Panc1 (cell line): ENCODE measurements at regions not wholly inside any gene's neighbourhood (a gene's known extent, or its start where the extent isn't known, plus 50 kb on each side); places are given as distances from the start of the nearest gene placed in this dataset.

ENCODE experiments used
- ATAC-seq: fragments of 200-7000 bp; cut with Tn5 transposase; 2 replicates; pipeline ENCODE4 v1.9.1; 2020; ENCODE audit warnings: mild to moderate bottlenecking, moderate library complexity
- BruUV-seq: library from RNA; stranded (reverse); fragments of 400-500 nt; replicated peaks from 2 replicates; lab custom pipeline; 2021; lab: Mats Ljungman, UMichigan
- CTCF ChIA-PET: fragments of 300-600 bp; sonication (Branson Sonifier 250); formaldehyde crosslinking; loops from one replicate; lab custom pipeline; 2022; ENCODE audit warnings: antibody characterized with exemption; lab: Charles Lee
- POLR2A ChIA-PET: fragments of 300-600 bp; sonication (Branson Sonifier 250); formaldehyde crosslinking; loops from one replicate; lab custom pipeline; 2022; ENCODE audit warnings: antibody characterized with exemption; lab: Charles Lee
- DNase-seq: peaks from one replicate; pipeline ENCODE4 v3.0.0-alpha.2; 2010; ENCODE audit warnings: low read depth, low spot score
- H3K27ac ChIP-seq: 2 replicates; pipeline ENCODE4 v1.5.1; 2011; ENCODE audit warnings: mild to moderate bottlenecking, low read length, inconsistent platforms
- H3K27me3 ChIP-seq: fragments of 200-500 bp; sonication (Bioruptor generic); 2 replicates; pipeline ENCODE4 v1.6.0; 2014; ENCODE audit warnings: low read length, inconsistent platforms; ENCODE audit not compliant: control insufficient read depth, insufficient read depth
- H3K36me3 ChIP-seq: fragments of 200-500 bp; sonication (Bioruptor generic); 2 replicates; pipeline ENCODE4 v1.5.1; 2014; ENCODE audit warnings: inconsistent platforms, mild to moderate bottlenecking, low read length, moderate library complexity; ENCODE audit not compliant: control insufficient read depth, insufficient read depth
- H3K4me1 ChIP-seq: 2 replicates; pipeline ENCODE4 v1.5.1; 2011; ENCODE audit warnings: inconsistent platforms, mild to moderate bottlenecking, low read length, moderate library complexity; ENCODE audit not compliant: control insufficient read depth, insufficient read depth
- H3K4me3 ChIP-seq, 2 experiments: 2 replicates each; pipeline ENCODE4 v1.5.1; 2011 to 2012; ENCODE audit warnings: low read depth in 2 of 2, low read length in 2 of 2, mild to moderate bottlenecking in 2 of 2, inconsistent platforms in 1 of 2, moderate library complexity in 1 of 2
- H3K9me3 ChIP-seq: fragments of 200-500 bp; sonication (Bioruptor generic); 2 replicates; pipeline ENCODE4 v1.5.1; 2014; ENCODE audit warnings: low read depth, mild to moderate bottlenecking, inconsistent platforms, low read length, moderate library complexity; ENCODE audit not compliant: control insufficient read depth, insufficient read depth
- CTCF ChIP-seq: fragments of 450-650 bp; IDR thresholded peaks from 2 replicates; pipeline ENCODE4 v1.5.1; 2017; ENCODE audit warnings: mild to moderate bottlenecking
- POLR2AphosphoS5 ChIP-seq: IDR thresholded peaks from 2 replicates; pipeline ENCODE4 v1.6.1; 2012; ENCODE audit warnings: mild to moderate bottlenecking, low read depth, low read length, moderate library complexity
- REST ChIP-seq, 2 experiments: IDR thresholded peaks; 2 replicates each; pipeline ENCODE4 v1.6.1; 2011 to 2012; ENCODE audit warnings: low read depth in 2 of 2, control low read depth in 1 of 2, low read length in 1 of 2, mild to moderate bottlenecking in 1 of 2, moderate library complexity in 1 of 2; ENCODE audit not compliant: insufficient read depth in 1 of 2
- SIN3A ChIP-seq: IDR thresholded peaks from 2 replicates; pipeline ENCODE4 v1.6.1; 2012; ENCODE audit warnings: low read depth, mild to moderate bottlenecking, low read length, moderate library complexity, borderline replicate concordance; ENCODE audit not compliant: insufficient read depth
- TCF7L2 ChIP-seq: IDR thresholded peaks from 2 replicates; pipeline ENCODE4 v1.6.1; 2011; ENCODE audit warnings: mild to moderate bottlenecking, low read depth, low read length, inconsistent platforms
- in situ Hi-C: cut with HindIII; loops from 2 replicates; pipeline ENCODE4 v1.10.0; 2016; ENCODE audit warnings: low sequenced_read_pairs, low pct_unique_long_range_greater_than_20kb
- intact Hi-C: fragments of 100-400 bp; cut with micrococcal nuclease; formaldehyde crosslinking; loops from one replicate; pipeline ENCODE4 v1.10.0; 2022; ENCODE audit not compliant: unreplicated experiment

GRCh38 chr1:17986156-17986555 lies 121.4 kb upstream of the IGSF21 start:
- no peak for TF ChIP-seq POLR2AphosphoS5
- no peak for TF ChIP-seq REST (IDR thresholded peaks at IDR 0.05; ENCODE audit: insufficient read depth in 1 of 2, low read depth in 2 of 2, low read length in 1 of 2)
- no peak for TF ChIP-seq TCF7L2
- TF ChIP-seq CTCF = no peak
- TF ChIP-seq SIN3A = no peak
- peaks cover 2% of the 10 kb centered on the region for H3K27me3 ChIP-seq
- H3K9me3 ChIP-seq = no peaks in the 10 kb centered on the region
- CTCF ChIA-PET = no interaction called here
- H3K4me3 ChIP-seq = no peak overlapping the region
- no peaks in the 10 kb centered on the region for H3K4me1 ChIP-seq
- intact Hi-C loops = loop anchor here (10.0 kb wide), 1 partner anchor 119 kb away; the partner anchor contains the start of gene IGSF21
- H3K27ac ChIP-seq = no peak overlapping the region
- no peak for ATAC-seq
- no peaks in the 10 kb centered on the region for H3K36me3 ChIP-seq
- no TSS peak for BruUV-seq
- POLR2A ChIA-PET = no interaction called here
- in situ Hi-C loops = no loop called here
- no peak for DNase-seq

- TF ChIP-seq SIN3A (no peak), POLR2AphosphoS5 (no peak), REST (IDR thresholded peaks at IDR 0.05; ENCODE audit: insufficient read depth in 1 of 2, low read depth in 2 of 2, low read length in 1 of 2) (no peak), CTCF (no peak), TCF7L2 (no peak)
- H3K27ac ChIP-seq = no peak overlapping the region
- ATAC-seq (no peak), DNase-seq (no peak)
- H3K27me3 ChIP-seq = no peaks in the 10 kb centered on the region; the same call in 1 of the 2 replicates
- H3K36me3 ChIP-seq = no peaks in the 10 kb centered on the region
- in situ Hi-C loops = no loop called here
- H3K4me3 ChIP-seq = no peak overlapping the region
- intact Hi-C loops = no loop called here
- no TSS peak for BruUV-seq
- ChIA-PET POLR2A (no interaction called here), CTCF (no interaction called here)
- no peaks in the 10 kb centered on the region for H3K9me3 ChIP-seq
- no peaks in the 10 kb centered on the region for H3K4me1 ChIP-seq
Observed at GRCh38 chr1:17990401-17990800, 117.2 kb upstream of the IGSF21 start.
